HG03135 (cell line): ENCODE measurements at regions not wholly inside any gene's neighbourhood (a gene's known extent, or its start where the extent isn't known, plus 50 kb on each side); places are given as distances from the start of the nearest gene placed in this dataset.
"Not testable (repeated sequence)": the region's sequence is repeated elsewhere in the genome, so short reads cannot be mapped to it uniquely, and the experiment has no call there.

ENCODE experiments used
- ATAC-seq: cut with Tn5 transposase; IDR thresholded peaks from one replicate; pipeline ENCODE4 v1.9.1; 2021; ENCODE audit warnings: mild to moderate bottlenecking, moderate library complexity; ENCODE audit not compliant: unreplicated experiment

DNA sequence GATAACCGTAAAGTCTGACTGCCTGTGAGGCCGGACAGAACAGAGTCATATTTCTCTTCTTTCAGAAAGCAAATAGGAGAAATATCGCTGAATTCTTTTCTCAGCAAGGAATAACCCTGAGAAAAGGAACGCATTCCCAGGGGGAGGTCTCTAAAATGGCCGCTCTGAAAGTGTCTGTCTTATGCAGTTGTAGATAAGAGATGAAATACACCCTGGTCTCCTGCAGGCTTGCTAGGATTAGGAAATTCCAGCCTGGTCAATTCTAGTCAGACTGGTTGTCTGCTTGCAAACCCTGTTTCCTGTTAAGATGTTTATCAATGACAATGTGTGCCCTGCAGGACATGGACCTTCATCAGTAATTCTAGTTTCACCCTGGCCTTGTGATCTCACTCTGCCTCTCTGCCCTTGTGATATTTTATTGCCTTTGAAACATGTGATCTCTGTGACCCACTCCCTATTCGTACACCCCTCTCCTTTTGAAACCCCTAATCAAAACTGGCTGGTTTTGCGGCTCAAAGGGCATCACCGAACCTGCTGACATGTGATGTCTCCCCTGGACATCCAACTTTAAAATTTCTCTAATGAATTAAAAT is 934.8 kb upstream of the SPRY2 start:
- no peak for ATAC-seq

DNA sequence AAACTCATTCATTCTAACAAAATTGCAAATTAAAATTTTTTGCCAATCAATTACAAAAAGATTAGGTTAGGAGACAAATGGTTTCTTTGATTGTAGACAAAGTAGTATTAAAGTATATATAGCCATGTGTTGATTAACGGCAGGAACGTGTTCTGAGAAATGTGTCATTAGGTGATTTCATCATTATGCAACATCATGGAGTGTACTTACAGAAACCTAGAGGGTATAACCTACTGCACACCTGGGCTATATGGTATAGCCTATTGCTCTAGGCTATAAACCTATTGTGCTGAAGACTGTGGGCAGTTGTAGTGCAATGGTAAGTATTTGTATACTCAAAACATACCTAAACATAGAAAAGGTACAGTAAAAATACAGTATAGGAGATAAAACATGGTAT is 906.8 kb upstream of the SPRY2 start:
- no peak for ATAC-seq

DNA sequence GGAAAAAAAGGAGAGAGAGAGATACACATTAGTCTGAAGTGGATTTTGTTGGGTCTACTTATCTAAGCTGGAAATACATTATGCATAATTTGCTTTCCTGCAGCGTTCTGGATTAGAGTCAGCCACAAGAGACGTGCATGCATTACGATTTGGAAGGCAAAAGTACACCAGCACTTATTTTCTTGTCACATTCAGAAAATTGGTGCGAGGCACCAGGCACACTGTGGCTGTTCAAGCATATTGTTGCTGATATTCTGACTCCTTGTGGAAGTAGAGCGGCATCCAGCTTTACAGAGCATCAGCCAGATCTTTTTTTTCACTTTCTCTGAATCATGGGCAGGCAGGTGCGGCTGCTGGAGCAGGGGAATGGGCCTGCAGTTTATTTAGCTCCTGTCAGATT is 905.6 kb upstream of the SPRY2 start:
- no peak for ATAC-seq

DNA sequence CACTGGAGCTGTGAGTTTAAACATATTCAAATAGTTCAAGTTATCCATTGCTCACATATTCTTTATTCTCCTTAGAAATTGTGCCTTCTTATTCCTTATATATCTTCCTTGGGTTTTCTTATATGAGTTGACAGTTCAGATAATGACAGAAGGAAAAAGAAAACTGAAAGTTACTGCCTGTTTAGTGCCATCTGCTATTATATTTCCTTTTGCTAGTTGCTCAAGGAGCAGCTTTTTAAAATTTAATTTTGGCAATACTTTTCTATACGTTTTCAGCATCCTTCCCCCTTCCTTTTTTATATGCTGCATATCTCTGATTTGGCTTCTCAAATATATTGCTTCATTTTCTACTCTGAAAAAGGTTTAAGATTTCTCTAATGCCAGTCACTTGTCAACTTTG is 903.1 kb upstream of the SPRY2 start:
- ATAC-seq, result no peak

DNA sequence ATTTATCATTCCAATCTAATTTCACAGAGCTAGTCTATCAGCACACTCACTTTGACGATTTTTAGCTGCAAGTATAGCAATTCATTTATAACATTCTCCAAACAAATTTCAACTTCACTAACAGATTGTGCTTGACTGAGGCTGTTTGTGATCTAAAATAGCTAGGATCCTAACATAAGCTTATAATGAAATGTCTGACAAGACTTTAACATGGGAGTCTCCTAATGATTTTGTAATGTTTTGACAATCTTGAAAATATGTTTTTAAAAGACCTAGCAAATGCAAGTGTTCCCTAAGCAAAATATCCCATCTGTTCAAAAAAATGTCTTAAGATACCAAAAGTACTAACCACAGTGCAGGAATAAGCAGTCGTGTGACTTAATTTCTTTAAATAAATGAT is 889.5 kb upstream of the SPRY2 start:
- ATAC-seq, result no peak

DNA sequence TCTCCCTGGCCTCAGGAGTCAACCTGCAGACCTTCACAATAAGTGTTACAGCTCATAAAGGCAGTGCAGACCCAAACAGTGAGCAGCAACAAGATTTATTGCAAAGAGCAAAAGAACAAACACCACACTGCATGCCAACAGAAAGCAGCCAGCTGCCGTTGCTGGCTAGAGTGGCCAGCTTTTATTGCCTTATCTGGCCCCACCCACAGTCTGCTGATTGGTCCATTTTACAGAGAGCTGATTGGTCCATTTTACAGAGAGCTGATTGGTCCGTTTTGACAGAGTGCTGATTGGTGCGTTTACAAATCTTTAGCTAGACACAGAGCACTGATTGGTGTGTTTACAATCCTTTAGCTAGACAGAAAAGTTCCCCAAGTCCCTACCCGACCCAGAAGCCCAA is 885.9 kb upstream of the SPRY2 start:
- ATAC-seq, result not testable (repeated sequence)

DNA sequence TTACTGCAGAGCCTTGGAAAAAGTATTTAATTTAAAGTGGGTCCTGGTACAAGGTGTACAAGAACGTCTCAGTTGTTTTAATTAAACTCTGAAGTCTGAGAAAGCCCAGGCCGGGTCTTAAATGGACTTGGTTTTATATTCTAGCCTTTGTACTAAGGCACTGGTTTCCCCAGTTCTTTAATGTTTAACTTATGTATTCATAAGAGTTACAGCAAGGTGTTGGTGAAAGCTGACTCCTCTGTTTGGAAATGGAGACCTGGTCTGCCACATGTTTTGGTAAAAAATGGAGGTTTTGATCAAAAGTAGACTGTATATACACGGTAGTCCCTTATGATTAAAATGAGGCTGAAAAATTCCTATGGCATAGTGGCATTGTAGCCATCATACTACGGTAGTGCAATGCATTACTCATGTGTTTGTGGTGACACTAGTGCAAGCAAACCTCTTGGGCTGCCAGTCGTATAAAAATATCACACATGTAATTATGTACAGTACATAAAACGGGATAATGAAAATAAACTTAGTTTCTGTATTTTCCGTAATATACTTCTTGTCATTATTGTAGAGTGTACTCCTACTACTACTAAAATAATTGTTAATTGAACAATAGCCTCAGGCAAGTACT is 883.4 kb upstream of the SPRY2 start:
- no peak for ATAC-seq

DNA sequence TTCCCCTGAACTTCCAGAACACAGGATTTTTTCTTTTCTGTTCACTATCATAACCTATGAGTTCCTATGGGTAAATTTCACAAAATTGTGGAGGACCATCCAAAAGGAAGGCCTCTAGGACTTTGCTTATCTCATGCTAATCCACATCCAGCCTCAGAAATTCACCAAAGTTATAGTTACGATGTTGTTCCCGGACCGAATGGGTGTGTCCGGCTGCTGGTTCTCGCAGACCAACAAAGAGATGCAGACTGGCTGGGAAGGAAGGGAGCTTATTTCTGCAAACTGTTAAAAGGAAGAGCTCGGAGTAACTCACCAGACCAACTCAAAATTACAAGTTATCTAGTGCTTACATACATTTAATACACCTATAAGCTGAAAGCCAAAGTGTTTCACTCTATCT is 882.9 kb upstream of the SPRY2 start:
- no peak for ATAC-seq

DNA sequence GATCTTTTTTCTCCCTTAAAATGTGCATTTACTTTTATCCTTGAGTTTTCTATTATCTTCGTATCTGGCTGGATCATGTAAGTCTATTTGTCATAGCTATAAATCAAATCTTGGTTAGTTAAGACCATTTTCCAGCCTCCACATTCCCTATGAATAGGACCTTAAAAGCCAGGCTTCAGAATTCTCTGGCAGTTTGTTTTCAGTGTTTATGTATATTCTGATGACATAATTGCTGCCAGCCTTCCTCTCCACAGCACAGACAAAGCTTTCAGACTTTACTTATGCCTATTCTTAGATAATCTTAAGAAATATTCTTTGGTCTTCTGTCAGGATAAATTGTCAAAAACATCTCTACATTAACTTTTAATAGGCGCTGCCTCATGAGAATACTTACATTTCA is 870.8 kb upstream of the SPRY2 start:
- ATAC-seq, result no peak

DNA sequence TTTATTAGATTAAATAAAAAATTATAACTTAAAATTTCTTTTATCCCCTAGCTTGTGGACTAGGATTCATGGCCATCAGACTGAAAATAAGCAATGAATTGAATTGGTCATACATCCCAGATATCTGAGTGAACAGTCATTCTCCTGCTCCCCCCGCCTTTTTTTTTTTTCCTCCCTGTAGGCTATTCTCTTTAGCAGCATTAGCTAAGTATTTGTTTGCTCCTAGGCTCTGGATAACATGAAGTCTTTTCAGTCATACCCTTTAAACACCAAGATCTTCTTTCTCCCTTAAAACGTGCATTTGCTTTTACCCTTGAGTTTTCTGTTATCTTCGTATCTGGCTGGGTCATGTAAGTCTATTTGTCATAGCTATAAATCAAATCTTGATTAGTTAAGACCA is 866.7 kb upstream of the SPRY2 start:
- no peak for ATAC-seq

DNA sequence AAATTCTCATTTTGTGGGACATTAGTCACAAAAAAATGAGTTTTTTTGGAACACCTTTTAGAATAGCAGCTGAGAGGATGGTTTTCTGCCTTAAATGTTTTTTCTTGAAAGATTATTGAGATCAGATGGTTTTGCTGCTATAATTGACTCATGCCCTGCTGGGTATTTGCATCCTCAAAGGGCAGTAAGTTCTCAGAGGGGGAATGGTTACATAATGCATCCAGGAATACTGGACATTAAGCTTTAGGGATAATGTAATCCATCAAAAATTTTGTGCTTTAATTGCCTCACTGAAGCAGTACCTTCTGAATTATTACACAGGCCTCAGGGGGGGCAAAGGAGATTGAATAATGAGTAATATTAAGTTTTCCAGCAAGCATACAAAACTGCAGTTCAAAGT is 866.3 kb upstream of the SPRY2 start:
- ATAC-seq, result no peak

DNA sequence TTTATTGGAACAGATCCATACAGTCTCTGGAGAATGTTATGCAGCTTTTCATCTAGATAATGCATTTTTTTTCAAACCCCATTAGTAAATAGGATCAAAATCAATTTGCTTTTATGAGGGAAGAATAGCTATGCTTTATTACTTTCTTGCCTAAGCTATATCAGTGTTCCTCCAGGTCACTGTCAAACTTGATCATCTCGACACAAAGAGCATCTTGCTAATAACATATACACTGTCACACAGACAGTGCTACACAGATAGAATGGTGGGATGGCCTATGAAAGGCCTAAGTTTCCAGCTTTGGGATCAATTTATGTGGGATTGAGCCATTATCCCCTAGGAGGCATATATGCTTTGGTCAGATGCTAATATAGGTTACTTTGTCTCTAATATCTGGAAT is 862.9 kb upstream of the SPRY2 start:
- ATAC-seq, result no peak

DNA sequence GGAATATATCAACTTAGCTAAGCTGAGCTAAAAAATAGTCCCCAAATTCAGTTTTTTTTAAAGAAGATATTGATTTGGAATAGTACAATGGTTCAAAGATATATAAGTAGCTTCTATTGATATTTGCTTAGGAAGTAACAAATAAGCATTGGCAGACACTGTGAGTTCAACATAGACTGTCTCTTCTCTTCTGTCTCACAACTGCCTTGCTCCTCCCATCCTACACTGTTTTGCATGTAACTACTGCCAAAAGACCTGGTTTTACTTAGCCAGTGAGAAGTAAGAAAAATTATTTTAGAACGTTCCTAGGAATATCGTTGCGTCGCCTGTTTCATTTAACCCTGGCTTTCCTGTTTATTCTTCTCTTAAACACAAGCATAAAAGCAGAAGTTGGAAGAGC is 859.0 kb upstream of the SPRY2 start:
- no peak for ATAC-seq

DNA sequence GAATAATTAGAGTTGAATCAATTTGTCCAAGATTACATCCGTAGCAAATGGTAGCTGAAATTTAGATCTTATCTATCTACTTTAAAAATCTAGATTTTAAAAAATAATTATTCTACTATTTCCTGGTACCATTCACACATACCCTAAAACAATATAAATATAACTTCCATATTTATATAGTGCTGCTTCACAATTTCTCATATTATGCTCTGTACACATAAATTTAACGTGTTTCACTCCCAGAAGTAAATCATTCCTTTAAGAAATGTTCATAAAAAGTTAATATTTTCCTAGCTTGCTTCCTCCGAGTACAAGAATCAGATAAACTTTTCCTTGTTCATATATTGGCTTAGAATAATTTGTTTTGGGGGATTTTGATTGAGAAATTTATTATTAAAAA is 857.0 kb upstream of the SPRY2 start:
- no peak for ATAC-seq

DNA sequence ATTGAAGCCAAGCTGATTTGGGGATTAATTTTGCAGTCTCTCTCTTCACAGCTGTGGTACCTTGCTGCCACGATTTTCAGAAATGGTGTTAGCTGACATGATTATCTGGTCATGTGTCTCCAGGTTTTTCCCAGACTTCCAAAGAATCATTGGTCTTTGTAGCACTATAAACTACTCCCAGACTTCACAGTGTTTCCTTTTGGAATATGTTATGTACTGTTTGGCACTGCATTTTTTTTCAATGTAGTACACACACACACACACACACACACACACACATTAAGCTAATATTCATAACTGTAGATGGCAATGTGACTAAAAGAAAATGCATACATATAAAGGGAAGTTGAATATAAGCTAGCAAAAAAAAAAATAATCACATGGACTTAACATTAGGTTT is 856.6 kb upstream of the SPRY2 start:
- no peak for ATAC-seq

DNA sequence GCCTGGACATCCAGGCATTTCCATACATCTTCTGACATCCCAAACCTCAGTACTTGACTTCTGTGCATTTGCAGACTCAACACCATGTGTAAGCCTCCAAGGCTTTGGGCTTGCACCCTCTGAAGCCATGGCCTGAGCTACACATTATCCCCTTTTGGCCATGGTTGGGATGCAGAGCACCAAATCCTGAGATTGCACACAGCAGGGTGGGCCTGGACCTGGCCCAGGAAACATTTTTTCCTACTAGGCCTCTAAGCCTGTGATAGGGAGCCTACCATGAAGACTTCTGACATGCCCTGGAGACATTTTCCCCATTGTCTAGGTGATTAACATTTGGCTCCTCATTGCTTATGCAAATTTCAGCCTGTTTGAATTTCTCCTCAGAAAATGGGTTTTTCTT is 853.4 kb upstream of the SPRY2 start:
- no peak for ATAC-seq

DNA sequence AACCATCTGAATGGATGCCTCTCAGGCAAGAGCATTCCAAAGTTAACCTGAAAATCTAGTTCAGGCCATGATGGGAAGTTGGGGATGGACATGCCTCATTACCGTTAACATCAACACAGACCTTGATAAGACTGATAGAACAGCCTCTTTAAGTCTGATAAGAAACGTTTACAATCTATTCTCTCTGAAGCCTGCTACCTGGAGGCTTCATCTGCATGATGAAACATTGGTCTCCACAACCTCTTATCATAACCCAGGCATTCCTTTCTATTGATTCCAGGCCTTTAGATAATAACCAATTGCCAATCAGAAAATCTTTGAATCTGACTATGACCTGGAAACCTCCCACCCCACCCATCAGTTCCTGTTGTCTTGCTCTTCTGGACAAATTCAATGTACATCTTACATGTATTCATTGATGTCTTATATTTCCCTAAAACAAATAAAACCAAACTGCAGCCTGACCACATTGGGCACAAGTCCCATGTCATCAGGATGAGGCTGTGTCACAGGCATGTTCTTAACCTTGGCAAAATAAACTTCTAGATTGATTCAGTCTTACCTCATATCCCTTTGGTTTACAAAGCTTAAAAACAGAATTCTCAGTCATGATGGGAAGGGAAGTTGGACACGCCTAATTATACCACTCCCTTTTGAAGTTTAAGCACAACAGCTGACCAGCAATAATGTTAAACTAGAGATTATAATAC is 843.8 kb upstream of the SPRY2 start:
- ATAC-seq, result no peak

DNA sequence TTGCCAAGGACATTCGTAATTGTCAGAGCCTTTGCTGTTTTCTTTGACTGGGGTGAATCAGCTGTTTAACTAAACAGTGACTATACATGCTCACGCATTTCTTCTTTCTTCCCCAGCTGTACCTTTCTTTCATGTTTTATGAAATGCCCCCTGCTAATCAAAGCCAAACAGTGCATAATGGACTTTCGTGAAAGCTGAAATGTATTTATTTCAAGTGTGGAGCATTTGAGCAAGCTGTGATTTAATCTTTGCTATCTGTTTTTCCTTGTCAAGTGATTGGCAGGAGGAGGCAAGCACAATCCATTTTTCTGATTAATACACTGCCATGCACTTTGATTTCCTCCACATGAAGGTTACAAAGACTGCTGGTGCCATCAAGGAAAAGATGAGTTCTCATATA is 831.7 kb upstream of the SPRY2 start:
- no peak for ATAC-seq

DNA sequence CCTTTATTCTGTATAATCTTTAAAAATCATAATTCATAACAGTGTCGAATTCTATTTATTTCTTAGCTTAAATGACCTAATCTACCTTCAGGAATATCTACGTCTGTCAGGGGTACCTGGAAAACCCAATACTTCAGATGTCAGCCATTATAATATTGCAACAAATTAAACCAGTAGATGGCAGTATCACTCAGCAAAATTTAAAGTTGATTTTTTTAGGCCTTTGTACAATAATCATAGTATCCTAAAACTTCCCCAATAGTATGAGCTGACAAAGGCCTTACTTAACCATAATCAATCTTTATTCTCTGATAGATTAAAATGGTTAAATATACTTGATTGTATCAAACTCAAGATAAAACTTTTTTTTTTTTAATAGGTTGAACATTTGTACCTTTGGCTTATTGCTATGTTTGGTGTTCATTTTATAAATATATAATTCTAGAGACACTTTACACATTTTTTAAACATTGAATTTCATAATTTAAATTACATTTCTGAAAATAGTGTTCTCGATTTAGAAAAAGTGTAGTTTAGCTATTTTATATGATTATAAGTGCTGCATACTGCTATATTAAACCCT is 830.2 kb upstream of the SPRY2 start:
- no peak for ATAC-seq

DNA sequence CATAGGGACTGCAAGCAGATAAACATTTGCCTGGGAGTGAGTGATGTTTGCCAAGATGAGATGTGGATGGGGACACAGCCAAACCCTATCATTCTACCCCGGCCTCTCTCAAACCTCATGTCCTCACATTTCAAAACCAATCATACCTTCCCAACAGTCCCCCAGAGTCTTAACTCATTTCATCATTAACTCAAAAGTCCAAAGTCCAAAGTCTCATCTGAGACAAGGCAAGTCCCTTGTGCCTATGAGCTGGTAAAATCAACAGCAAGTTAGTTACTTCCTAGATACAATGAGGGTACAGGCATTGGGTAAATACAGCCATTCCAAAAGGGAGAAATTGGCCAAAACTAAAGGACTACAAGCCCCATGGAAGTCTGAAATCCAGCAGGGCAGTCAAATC is 822.9 kb upstream of the SPRY2 start:
- ATAC-seq, result not testable (repeated sequence)

DNA sequence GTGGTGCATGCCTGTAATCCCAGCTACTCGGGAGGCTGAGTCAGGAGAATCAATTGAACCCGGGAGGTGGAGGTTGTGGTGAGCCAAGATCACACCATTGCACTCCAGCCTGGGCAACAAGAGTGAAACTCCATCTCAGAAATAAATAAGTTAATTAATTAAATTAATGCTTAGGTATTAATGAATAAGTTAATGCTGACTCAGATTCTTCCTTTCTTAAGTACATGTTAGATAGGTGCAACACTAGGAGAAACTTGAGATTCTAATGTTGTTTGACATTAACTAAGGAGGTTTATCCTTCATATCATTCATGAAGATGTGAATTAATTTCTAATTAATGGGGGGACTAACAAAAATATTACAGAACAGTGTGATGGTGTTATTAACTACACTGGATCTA is 812.6 kb upstream of the SPRY2 start:
- no peak for ATAC-seq

DNA sequence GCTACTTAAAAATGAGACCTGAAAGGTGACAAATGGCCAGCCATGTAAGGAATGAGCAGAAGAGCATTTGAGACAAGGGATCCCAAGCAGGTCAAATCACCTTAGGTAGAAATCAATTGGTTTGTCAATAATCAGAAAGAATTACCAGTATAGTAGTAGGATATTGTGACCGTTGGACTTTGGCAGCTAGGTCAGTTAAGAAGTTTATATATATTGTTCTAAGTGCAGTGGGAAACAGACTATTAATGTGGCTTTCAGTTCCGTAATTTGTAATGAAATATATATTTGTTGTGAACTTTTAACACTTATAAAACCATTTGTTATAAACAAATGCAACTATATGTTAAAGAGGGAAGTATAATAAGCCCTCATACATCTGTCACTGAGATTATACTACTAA is 807.9 kb upstream of the SPRY2 start:
- no peak for ATAC-seq
